ENCODE measurements at regions not wholly inside any gene's neighbourhood (a gene's known extent, or its start where the extent isn't known, plus 50 kb on each side); places are given as distances from the start of the nearest gene placed in this dataset.

DNA sequence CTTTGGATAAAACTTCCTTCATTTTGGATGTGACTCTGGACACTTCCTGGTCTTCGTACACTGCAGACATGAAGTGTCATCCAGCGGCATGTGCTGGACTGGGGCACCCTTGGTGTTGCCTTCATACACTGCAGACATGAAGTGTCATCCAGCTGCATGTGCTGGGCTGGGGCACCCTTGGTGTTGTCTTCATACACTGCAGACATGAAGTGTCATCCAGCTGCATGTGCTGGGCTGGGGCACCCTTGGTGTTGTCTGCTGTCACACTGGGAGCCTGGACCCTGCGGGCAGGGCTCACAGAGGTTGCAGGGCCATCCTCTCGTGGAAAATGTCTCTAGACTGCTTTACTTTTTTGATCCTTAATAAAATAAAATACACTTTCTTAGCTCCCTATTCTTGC is 771.4 kb downstream of the BRD1 start:
- TF ChIP-seq, protein P1, sequence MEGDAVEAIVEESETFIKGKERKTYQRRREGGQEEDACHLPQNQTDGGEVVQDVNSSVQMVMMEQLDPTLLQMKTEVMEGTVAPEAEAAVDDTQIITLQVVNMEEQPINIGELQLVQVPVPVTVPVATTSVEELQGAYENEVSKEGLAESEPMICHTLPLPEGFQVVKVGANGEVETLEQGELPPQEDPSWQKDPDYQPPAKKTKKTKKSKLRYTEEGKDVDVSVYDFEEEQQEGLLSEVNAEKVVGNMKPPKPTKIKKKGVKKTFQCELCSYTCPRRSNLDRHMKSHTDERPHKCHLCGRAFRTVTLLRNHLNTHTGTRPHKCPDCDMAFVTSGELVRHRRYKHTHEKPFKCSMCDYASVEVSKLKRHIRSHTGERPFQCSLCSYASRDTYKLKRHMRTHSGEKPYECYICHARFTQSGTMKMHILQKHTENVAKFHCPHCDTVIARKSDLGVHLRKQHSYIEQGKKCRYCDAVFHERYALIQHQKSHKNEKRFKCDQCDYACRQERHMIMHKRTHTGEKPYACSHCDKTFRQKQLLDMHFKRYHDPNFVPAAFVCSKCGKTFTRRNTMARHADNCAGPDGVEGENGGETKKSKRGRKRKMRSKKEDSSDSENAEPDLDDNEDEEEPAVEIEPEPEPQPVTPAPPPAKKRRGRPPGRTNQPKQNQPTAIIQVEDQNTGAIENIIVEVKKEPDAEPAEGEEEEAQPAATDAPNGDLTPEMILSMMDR (IDR thresholded peaks at IDR 0.05; ENCODE audit: insufficient read depth, low read length) = no peak
- TF ChIP-seq POLR2AphosphoS5 (IDR thresholded peaks at IDR 0.05; ENCODE audit: low read depth) = no peak
- TF ChIP-seq, protein P2, sequence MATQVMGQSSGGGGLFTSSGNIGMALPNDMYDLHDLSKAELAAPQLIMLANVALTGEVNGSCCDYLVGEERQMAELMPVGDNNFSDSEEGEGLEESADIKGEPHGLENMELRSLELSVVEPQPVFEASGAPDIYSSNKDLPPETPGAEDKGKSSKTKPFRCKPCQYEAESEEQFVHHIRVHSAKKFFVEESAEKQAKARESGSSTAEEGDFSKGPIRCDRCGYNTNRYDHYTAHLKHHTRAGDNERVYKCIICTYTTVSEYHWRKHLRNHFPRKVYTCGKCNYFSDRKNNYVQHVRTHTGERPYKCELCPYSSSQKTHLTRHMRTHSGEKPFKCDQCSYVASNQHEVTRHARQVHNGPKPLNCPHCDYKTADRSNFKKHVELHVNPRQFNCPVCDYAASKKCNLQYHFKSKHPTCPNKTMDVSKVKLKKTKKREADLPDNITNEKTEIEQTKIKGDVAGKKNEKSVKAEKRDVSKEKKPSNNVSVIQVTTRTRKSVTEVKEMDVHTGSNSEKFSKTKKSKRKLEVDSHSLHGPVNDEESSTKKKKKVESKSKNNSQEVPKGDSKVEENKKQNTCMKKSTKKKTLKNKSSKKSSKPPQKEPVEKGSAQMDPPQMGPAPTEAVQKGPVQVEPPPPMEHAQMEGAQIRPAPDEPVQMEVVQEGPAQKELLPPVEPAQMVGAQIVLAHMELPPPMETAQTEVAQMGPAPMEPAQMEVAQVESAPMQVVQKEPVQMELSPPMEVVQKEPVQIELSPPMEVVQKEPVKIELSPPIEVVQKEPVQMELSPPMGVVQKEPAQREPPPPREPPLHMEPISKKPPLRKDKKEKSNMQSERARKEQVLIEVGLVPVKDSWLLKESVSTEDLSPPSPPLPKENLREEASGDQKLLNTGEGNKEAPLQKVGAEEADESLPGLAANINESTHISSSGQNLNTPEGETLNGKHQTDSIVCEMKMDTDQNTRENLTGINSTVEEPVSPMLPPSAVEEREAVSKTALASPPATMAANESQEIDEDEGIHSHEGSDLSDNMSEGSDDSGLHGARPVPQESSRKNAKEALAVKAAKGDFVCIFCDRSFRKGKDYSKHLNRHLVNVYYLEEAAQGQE (IDR thresholded peaks at IDR 0.05; ENCODE audit: insufficient replicate concordance, low read depth) = no peak

All from HL-60 (cell line).